GM19395 (cell line): ENCODE measurements at regions not wholly inside any gene's neighbourhood (a gene's known extent, or its start where the extent isn't known, plus 50 kb on each side); places are given as distances from the start of the nearest gene placed in this dataset.

Source experiments
- ATAC-seq: cut with Tn5 transposase; IDR thresholded peaks from one replicate; pipeline ENCODE4 v1.9.1; 2021; ENCODE audit warnings: mild to moderate bottlenecking, moderate library complexity; ENCODE audit not compliant: unreplicated experiment

DNA sequence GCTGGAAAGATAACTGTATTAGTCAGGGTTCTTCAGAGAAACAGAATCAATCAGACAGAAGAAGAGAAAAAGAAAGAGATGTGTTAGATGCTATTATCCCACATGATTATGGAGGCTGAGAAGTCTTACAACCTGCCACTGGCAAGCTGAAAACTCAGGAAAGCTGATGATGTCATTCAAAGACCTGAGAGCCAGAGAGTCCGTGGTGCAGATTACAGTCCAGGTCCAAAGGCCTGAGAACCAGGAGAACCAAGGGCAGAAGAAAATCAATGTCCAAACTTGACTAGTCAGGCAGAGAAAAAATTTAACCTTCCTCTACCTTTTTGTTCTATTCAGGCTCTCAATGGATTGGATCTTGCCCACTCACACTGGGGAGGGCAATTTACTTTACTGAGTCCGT lies 172.5 kb downstream of the QDPR start:
- no peak for ATAC-seq

DNA sequence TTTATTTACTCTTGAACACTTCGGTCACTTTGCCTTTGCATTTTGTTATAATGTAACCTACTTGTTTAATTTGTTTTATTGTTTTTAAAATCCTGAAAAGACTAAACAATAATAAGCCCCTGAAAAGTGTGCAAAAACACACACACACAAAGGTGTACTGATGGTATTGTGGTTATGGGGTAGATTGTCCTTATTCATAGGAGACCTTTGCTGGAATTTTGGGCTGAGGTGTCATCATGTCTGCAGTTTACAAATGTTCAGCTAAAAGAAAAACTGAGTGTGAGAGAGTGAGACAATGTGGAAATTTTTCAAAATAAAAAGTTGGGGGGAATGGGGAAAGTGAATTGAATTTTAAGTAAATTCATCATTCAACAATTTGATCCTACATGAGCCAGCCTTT lies 174.9 kb downstream of the QDPR start:
- ATAC-seq: peak; percentile 6

DNA sequence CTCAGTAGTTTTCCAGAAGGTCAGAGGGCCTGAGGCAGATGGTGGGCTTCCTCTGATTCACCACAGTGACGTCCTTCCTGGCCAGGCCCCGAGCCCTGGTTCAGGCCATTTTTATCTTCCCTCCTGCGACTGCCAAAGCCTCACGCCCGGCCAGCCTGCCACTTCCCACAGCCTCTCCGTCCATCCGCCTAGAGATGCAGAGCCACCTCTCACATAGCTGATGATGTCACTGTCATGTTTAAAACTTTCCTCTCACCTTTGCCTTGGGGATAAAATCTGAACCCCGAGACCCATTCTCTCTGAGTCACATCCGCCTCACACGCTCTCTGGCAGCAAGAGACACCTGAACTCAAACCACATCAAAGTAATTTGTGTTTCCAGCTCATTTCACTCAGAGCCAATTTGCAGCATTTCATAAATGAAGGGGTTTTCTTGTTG lies 175.3 kb downstream of the QDPR start:
- ATAC-seq: peak; percentile 92

DNA sequence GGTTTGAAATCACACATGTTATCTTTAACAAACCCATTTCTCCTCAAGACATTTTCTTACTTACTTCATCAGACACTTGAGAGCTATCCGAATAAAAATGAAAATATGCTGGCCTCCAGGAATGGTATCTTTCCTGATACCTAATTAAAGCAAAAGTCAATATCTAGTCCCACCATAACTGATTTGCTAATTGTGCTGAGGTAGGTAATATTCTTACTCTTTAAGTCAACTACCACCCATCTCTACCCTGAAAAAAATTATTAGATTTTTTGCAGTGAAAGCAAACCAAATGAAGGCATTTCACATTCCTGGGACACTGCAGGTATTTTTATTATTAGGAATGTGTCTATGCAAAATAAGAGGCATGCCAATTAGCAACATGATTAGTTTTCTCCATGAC lies 175.8 kb downstream of the QDPR start:
- ATAC-seq: no peak

DNA sequence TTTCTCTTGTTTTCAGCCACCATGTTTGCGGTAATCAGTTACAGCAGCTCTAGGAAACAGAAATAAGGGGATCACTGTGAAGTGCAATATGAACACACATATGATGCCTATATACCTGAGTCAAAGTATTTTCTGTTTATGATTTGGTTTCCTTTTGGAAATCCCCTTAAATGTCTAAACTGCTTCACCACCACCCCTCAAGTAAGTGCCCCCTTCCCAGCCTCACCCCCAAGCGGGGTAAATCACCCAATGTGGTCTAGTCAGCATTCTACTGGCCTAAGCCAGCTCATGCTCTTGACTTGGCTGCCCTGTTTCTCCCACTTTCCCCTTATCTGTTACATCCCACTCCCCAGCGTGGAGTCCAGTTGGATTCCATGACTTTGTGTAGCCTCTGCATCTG lies 176.5 kb downstream of the QDPR start:
- ATAC-seq: no peak

DNA sequence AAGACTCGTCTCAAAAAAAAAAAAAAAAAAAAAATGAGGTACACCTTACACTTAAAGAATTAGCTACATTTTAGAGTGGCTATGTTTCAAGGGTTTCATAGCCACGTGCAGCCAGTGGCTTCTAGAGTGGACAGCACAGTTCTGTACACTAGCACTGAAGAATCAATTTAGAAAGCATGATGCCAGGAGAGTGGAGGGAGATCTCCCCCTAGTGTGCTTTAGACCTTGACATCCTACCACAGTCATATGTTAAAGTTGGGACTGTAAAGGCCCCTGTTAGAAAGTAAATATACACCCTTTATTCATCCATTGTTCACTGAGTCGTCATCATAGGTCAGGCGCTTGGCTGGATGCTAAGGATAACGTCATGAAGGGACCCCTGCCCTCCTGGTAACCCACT lies 179.4 kb downstream of the QDPR start:
- ATAC-seq: no peak

DNA sequence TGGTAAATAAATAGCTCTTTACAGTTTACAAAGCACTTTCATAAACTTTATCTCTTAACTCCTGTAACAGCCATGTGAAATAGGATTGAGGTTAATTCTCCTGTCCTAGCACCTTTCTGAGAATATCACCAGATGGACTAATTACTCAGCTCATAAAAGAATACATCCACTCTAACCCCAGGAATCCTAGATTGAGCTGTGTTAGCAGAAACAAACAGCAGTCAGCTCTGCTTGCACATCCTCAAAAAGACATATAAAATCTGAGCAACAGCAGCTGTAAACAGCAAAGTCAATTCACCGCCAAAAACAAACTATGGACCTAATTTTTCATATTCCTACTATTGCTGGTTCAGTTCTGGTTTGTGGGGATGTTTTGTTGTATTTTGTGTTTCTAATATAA lies 182.8 kb downstream of the QDPR start:
- ATAC-seq: no peak

DNA sequence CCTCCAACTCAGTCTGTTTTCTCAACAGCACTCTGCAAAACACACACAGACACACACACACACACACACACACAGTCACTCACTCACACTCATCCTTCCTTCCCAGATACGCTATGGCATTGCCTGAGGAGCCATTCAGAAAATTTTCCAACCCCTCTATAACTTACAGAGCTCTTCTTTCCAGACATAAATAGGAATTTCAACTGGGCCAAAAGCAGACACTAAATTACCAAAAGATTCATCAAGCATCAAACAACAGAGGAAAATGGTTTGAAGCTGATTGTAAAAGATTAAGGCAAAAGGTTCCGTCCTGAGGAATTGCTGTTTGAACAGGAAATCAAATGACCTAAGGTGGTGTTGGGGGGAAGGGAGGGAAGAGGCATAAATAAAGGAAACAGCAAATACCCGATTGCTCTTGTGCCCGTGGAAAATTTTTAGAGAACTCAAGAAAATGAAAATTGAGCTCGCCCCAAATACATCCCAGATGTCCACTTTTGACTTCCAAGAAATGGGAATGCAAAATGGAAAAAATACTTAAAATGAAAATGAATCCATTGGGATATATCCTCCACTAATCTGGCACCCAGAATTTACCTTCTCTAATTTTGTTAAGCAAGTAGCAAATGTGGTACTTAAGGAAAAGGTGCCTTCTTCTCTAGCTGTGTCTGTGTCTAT lies 183.6 kb downstream of the QDPR start:
- ATAC-seq: no peak

DNA sequence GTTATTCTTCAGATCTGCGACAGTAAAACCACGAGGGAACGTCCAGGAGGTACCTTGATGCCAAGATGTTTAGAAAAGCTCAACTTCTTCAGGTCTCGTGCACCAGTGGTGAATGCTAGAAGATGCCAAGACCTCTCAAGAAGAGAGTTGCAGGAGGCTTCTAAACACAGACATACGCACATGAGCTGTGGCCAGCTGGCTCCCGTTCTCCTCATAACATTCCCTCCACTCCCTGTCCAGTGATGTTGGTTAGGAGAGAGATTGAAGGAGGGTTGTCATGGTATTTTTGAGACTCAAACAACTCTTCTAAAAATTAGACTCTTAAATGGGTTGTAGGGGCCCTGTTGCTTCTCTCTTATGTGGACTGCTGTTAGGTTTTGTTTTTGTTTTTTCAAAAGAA lies 184.3 kb downstream of the QDPR start:
- ATAC-seq: no peak

DNA sequence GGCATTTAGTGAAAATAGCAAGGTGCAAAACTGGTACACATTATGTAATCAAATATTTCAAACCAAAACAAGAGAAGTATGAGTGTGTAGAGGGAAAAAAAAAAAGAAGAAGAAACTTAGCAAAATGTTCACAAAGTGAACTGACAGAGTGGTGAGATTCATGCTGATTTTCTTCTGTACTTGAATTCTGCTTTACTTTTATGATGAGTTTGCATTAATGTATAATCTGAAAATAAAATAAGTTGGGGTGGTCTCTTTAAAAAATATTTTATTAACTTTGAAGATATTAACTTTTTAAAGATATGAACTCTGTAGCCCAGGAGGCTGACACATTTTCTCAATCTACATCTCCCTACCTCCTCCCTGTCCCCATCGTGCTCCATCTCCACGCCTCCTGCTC lies 185.1 kb downstream of the QDPR start:
- no peak for ATAC-seq

DNA sequence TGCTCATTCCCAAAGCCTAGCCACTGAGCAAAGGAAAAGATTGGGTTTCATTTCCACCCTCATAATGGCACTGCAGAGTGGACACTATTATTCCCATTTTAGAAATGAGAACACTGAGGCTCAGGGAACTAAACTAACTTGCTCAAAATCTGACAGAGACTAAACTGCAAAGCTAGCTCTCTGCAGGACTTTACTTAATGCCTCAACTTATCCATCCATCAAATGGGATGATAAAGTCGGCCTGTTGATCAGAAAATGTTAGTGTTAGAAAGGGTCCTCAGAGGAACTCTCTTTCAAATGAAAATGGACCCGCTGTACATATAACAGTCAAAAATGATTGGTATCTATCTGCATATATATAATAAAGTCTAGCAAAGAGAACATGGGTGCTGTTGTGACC lies 186.8 kb downstream of the QDPR start:
- ATAC-seq: no peak

DNA sequence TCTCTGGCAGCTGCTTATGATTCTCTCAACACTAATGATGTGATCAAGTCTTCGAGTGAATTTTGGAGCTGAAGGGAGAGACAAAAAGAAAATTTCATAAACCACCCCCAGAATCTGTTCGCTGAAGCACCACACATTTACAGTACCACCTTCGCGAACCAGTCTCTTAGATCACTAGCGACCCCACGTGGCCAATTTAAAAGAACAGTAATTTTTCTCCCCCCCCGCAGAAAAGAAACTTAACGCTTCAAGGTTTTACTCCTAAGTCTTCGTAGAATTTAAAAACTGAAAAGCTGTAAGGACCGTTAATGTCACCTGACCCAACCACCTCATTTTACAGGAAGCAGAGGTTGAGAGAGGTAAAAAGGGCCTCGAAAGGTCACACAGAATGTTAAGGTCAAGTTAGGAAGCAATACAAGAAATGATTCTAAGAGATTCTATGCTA lies 187.5 kb downstream of the QDPR start:
- ATAC-seq: peak; percentile 68

DNA sequence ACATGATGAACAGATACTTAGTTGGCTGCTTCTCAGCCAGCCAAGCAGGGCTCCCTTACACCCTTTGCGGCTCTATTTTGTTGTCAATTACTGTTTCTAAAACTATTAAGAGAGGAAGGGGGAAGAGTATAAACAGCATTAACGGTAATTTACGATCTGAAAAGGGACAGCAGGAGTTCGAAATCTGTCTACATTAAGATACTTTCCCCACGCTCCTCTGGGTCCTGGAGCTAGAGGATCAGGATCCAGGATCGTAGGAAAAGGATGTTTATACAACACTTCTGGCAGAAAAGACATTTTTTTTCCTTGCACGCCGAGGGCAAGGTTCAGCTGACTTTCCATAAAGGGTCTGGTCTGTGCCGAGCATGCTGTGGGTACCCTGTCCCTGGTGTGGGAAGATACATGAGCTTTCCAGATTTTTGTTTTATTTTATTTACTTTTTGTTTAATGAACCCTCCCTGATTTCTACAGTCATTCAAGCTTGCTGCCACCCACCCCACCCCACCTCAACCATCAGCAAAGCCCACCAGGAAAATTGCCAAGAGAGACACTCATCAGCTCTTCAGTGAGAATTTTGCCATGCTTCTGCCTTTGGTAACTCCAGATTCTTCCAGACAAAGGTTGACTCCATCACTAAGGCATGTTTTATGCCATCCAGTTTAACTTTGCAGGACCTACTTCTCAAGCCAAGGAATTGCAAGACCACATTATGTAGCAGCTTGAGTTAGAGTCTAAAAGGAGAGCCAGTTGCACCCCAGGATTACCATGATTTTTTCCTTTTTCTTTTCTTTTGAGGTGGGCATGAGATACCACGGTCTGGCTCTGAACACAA lies 188.1 kb downstream of the QDPR start:
- peak; percentile 13 for ATAC-seq

DNA sequence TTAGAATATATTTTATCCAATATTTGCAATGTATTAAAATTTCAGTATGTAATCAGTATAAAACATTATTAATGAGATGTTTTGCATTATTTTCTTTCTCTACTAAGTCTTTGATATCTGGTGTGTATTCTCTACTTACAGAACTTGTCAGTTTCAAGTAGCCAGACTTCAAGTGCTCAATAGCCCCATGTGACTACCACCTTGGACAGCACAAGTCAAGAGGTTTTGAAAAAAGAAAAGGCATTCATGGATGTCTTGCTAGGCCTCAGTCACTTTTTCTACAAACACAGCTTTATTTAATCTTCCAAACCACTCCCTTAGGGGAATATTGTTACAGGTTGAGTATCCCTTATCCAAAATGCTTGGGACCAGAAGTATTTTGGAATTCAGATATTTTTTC lies 189.4 kb downstream of the QDPR start:
- no peak for ATAC-seq

DNA sequence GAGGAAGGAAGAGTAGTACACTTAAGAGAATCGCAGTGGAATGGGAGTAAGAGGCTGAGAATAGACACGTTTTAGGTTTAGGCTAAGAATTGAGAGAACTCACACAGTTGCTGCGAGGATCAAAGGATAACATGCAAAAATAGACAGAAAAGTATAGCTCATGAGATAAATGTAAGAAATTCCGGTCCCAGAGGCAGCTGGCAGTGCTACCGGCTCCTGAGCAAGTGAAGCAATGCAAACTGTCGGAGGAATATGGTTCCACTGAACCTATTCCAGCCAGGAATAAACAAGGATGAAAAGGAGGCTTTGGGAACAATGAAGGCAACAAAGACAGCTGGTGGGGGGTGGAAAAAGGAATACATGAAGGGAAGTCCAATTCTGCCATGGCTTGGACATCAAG lies 191.8 kb downstream of the QDPR start:
- ATAC-seq: no peak

DNA sequence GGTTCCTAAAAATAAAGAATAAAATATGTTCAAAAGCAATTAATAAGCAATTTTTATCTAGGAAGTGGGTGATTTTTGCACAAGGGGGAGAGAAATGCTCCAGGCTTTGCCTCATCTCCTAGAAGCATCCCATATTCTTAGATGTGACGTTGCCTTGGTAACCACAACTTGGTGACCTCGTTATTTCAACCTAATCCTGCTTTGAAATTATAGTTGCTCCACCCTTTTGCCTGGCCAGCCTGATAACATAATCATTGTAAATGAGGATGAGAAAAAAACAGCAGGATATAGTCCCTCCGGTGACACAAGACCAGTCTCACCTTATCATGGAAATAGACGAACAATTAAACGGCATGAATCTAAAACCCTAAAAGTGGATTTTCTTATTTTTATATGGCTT lies 194.4 kb downstream of the QDPR start:
- ATAC-seq: no peak

DNA sequence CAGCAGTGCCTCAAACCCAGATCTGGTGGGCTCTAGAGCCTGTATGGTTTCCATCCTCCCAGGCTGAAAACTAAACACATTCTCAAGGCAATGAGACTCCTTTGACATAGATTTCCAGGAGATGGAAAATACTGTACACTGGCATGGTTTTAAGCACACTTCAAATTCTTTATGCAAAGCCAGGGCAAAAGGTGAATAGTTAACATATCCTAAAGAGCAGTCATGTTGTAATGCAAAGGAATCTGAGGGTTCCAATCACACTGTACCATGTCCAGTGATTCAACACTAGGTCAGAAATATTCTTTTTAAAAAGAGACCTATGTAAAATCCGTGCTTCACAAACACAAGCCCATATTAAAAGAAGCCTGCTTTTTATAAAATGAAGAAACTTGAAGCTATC lies 195.3 kb downstream of the QDPR start:
- no peak for ATAC-seq

DNA sequence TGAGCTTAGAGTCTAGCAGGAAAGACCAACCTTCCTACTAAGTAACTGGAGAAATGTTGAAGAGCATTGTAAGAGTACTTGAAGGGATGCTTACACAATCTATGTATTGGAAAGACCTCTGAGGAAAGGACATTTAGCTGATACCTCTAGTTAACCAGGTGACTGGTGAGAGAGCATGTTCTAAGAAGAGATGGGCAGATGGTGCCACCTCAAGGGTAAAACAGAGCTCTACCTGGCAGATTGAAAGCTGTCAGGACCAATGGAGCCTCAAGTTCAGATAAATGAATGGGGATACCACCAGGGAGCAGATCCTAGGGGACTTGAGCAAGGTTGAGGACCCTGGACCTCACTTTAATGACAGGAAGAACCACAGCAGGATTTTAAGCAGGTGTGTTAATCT lies 196.4 kb downstream of the QDPR start:
- ATAC-seq: no peak

DNA sequence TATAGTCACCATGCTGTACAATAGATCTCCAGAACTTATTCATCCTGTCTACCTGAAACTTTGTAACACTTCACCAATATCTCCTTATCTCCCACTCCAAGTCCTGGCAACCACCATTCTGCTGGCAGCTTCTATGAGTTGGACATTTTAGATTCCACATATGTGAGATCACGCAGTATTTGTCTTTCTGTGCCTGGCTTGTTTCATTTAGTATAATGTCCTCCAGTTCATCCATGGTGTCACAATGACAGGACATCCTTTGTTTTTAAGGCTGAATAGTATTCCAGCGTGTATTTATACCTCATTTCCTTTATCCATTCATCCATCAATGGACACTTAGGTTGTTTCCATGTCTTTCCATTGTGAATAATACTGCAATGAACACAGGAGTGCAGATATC lies 198.7 kb downstream of the QDPR start:
- ATAC-seq: no peak

DNA sequence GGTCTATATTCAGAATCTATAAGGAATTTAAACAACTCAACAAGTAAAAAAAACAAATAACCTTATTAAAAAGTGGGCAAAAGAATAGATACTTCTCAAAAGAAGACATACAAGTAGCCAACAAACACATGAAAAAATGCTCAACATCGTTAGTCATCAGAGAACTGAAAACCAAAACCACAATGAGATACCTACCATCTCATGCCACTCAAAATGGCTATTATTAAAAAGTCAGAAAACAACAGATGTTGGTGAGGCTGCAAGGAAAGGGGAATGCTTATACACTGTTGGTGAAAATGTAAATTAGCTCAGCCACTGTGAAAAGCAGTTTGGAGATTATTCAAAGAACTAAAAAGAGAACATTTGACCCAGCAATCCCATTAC lies 201.6 kb downstream of the QDPR start:
- no peak for ATAC-seq

DNA sequence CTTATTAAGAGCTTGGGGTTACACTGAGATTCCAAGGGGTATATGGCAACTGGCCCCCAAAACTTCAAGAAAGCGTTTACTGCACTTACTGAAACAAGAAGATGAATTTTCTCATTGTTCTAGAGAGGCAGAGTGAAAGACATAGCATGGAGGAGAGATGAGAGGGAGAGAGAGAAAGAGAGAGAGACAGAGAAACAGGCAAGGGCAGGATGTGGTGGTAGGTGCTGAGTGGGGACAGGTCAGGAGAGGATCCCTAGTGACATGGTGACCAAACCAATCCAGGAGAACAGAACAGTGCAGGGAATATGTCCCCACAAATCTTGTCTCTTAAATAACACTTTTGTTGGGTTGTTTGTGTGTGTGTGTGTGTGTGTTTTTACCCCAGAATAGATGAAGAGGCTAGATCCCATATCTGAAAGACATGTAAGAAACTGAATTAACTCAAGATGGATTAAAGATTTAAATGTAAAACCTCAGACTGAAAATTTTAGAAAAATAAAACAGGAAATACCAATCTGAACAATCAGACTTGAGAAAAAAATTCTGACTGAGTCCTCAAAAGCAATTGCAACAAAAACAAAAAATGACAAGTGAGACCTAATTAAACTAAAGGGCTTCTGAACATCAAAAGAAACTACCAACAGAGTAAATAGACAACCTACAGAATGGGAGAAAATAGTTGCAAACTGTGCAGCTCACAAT lies 202.2 kb downstream of the QDPR start:
- no peak for ATAC-seq

DNA sequence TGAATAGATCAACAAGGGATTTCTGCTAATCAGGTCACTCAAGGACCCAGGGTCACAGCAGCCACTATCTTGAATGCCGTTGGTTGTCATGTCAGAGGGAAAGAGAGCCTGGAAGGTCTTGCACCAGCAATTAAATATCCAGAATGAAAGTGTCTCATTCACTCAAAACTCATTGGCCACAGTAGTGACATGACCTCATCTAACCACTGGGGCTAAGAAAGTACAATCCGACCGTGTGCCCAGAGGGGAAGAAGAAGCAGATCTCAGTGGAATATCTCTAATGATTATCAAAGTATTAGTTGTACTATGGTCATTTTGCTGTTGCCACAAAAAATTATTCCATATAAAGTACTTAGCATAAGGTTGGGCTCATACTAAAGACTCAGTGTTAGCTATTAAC lies 210.0 kb downstream of the QDPR start:
- ATAC-seq: no peak
